GM18907 (cell line): ENCODE measurements at regions not wholly inside any gene's neighbourhood (a gene's known extent, or its start where the extent isn't known, plus 50 kb on each side); places are given as distances from the start of the nearest gene placed in this dataset.
A peak's percentile ranks its signal among the peaks of the same experiment; 100 is the strongest.
"Not testable (repeated sequence)": the region's sequence is repeated elsewhere in the genome, so short reads cannot be mapped to it uniquely, and the experiment has no call there.

Source experiments
- ATAC-seq: cut with Tn5 transposase; IDR thresholded peaks from one replicate; pipeline ENCODE4 v1.9.1; 2021; ENCODE audit warnings: mild to moderate bottlenecking, moderate library complexity; ENCODE audit not compliant: unreplicated experiment

DNA sequence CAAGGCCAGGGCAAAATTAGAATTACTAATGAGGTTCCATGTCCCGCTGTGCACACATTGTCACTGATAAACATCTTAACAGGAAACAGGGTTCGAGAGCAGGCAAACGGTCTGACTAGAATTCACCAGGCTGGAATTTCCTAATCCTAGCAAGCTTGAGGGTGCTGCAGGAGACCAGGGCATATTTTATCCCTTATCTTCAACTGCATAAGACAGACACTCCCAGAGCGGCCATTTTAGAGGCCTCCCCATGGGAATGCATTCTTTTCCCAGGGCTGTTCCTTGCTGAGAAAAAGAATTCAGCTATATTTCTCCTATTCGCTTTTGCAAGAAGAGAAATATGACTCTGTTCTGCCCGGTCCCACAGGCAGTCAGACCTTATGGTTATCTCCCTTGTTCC, 282.5 kb upstream of the TACR3 start:
- not testable (repeated sequence) for ATAC-seq

DNA sequence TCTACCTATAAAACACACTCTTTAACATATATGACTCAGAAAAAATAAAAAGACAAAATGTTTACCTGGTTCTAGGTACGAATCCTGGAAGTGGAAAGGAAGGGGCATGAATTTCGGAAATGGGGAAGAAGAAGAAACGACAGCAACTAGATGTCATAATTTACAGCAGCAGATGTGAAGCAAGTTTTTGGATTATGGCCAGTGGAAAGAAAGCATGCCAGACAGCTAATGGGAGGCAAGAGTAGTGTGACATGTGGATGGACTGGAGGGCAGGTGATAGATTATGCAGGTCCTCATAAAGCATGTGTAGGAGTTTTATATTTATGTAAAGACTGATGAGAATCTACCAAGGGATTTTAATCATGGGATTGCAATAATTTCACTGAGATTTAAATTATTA, 279.0 kb upstream of the TACR3 start:
- no peak for ATAC-seq

DNA sequence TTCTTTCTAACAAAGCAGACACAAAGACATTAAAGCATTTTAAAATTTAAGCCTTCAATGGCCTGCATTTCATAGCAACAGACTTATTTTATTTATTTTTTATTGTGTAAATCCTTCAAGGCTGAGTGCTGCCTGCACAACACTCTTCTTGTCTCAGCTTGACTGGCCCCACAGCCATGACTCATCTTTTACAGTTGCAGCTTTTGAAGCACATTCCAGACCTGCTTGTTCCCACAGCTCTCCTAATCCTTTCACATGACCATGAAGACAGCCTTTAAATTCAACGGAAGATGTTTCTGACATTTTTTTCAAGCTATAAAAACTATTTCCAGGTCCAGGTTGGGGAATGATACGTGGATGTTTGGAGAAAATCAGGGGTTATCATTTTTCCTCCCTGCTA, 276.9 kb upstream of the TACR3 start:
- ATAC-seq, result no peak

DNA sequence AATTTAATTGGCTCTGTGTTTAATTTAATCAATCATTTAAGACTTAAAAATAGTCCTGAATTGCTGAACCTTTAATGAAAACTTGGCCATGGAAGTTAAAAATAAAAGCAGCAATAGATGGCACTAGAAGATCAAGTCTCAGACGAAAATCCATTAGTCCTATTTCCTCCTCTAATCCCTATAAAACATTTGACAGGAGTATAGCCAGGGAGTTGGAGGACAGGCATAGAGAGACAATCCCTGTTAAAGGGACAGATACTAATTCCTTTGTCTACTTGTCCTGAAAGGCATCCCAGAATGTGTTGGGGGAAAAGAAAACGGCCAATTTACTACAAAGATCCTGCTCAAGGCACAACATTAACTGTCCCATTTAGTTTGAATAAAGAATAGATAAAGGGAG, 276.3 kb upstream of the TACR3 start:
- no peak for ATAC-seq

DNA sequence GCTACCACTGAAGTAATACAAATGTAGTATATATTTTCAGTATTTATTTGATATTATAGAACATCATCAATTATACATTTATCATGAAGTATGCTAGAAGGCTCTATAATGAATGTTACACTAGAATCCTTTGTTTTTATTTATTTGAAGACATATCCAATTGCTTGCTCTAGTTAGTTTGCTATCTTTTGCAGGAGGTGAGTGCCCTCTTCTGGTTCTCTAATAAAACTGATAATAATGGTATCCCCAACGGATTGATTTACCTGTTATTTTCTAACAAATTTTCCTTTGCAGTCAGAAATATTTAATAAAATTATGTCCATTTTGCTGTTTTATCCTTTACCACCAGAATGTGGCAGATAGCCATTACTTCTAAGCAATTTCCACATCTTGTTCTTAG, 274.3 kb upstream of the TACR3 start:
- ATAC-seq, result no peak

DNA sequence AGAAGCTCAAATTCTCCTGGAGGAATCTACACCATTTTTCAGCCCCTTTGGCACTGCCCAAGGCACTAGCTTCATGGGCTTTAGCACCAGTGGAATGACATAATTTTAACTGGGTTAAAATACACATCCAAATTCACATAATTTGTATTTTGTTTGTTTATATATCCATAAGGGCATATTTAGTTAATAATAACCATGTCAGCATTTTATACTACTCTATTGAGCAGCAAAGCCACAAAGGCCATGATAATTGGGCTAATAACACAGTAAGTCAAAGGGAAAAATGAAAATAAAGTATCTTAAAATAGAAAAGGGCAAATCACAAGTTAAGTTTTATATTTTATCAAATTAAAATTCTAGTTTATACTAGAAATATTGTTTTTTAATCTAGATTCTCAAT, 262.7 kb upstream of the TACR3 start:
- no peak for ATAC-seq

DNA sequence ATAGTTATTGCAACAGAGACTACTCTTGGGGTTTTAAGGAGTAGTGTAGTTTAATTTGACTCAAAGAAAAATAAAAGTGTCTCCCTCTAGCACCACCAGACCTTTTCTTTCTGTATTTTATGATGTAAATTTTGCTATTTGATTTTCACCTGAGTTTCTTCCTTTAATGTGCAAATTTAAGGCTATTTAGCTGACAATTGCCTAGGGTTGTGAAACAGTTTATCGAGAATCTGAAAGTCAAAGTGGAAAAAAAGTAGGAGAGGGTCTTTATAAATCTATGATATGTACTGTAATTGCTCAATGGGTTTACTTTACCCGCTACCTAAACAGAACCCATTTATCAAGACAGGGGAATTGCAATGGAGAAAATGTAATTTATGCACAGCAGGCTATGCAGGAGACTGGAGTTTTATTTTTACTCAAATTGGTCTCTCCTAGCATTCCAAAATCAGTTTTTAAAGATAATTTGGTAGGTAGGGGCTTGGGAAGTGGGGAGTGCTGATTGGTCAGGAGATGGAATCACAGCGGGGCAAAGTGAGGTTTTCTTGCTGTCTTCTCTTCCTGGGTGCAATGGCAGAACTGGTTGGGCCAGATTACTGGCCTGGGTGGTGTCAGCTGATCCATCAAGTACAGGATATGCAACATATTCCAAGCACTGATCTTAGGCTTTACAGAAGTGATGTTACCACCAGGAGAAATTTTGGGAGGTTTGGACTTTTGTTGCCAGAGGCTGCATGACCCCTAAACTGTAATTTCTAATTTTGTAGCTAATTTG, 228.6 kb upstream of the TACR3 start:
- no peak for ATAC-seq

DNA sequence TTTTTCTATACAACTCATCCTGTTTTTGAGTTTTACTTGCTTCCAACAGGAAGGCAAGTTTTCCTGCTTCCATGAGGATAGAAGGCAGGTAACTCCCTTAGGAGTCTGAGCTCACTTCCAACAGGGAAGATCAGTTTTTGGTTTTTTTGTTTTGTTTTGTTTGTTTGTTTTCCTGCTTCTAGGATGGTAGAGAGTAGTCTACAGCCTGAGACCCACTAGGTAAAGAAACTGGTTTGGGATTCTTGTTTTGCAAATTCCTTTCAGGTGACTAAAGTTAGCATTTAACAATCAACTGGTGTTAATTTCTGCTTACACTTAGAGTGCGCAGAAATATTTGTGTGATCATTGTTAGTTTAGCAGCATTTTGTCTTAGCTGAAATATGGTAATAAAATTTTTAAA, 227.8 kb upstream of the TACR3 start:
- no peak for ATAC-seq

DNA sequence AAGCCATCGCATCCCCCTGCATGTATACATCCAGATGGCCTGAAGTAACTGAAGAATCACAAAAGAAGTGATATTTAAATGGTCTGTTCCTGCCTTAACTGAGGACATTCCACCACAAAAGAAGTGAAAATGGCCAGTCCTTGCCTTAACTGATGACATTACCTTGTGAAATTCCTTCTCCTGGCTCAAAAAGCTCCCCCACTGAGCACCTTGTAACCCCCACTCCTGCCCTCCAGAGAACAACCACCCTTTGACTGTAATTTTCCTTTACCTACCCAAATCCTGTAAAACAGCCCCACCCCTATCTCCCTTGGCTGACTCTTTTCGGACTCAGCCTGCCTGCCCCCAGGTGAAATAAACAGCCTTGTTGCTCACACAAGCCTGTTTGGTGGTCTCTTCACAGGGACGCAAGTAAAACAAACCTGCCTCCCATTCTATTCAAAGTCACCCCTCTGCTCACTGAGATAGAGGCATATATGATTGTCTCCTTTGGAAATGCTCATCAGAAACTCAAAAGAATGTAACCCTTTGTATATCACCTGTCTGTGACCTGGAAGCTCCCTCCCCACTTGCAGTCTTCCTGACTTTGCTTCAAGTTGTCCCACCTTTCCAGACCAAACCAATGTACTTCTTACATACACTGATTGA, 227.0 kb upstream of the TACR3 start:
- ATAC-seq, result not testable (repeated sequence)

DNA sequence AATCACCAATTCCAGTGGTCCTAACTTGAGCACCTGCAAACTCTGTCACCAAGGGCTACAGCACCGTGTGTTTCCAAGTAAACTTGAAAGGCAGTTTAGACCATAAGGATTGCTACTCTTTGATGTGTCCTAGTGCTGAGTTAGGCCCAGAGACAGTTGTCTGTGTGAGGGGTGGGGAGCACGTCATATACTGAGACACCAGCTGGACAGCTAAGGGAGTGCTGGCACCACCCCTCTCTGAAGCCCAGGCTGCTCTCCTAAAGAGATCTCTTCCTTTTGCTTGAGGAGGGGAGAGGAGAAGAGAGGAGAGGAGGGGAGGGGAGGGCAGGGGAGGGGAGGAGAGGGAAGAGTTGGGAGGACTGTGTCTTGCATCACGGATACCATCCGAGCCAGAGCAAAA, 218.7 kb upstream of the TACR3 start:
- ATAC-seq, result no peak

DNA sequence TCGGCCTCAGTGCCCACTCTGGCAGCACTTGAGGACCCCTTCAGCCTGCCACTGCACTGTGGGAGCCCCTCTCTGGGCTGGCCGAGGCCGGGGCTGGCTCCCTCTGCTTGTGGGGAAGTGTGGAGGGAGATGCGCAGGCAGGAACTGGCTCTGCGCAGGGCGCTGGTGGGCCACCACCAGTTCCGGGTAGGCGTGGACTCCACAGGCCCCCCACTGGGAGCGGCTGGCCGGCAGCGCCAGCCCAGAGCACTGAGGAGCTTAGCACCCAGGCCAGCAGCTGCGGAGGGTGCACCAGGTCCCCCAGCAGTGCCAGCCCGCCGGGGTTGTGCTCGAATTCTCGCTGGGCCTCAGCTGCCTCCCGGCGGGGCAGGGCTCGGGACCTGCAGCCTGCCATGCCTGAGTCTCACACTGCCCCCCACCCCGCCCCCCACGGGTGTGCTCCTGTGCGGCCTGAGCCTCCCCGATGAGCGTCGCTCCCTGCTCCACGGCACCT, 216.9 kb upstream of the TACR3 start:
- ATAC-seq, result no peak

DNA sequence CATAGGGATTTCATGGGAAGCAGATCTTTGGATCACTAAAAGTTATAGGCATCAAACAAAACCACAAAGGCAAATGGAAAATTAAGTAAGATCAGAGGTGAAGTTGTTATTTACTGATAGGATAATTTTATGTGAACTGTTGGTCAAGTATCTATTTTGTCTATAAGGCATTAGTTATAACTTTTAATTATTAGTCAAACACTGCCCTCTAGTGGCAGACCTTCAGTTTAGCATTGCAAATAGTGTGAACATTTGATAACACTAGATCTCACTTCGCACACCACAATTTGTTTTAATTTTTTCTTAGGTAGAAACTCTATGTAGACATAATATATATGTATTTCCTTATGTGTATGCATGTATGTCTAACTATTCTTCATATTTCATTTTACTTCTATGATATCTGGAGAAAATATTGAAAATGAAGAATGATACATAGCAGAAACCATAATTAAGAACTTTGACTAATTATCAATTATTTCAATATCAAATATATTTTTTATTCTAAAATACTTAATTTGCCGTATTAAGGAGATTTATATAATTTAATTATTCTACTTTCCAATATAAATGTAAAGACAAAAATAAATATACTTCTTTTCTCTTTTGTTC, 214.5 kb upstream of the TACR3 start:
- ATAC-seq, result peak; percentile 87

DNA sequence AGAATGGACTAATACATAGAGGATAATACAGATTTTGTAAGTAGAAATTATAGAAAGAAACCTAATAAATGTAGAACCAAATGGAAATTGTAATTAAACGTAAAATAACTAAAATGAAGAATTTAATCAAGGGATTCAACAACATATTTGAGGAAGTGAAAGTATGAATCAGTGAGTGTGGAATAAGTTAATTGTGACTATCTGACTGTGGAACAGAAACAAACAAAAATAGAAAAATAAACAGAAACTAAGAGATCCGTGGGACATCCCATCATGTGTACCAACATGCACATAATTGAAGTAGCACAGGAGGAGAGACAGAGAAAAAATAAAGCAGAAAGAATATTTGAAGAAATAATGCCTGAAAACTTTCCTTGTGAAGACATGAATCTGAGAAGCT, 208.6 kb upstream of the TACR3 start:
- no peak for ATAC-seq

DNA sequence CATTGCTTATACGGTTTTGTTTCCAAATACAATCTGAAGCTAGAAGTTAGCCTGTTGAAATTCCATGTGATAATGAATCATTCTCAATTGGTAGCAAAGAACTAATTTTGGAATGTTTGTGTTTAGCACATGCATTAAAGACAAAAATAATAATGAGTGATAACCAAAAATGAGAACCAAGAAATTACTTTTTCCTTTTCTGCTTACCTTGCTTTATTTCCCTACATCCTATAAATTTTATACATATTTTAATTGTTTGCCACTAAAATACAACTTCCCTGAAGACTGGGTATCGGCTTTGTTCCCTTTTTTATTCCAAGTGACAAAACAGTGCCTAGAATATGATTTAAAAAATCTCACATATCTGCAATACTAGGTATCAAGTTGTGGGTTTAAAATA, 203.8 kb upstream of the TACR3 start:
- no peak for ATAC-seq

DNA sequence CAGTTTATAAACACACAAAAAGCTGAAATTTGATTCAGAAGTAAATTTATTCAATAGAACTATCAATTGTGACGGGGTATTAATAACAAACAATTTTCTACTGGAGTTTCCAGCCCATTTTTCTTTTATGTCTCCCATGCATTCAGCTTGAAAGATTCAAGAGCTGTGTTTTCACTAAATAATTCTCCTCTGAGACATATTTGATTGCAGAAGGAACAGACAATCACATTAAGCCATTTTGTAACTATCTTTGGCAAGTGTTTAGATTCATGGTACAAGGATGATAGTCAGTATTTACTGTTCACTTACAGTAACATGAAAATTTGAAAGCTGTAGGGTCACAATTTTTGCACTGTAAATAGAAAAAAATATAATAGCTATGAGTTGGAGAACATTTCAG, 198.4 kb upstream of the TACR3 start:
- ATAC-seq, result no peak

DNA sequence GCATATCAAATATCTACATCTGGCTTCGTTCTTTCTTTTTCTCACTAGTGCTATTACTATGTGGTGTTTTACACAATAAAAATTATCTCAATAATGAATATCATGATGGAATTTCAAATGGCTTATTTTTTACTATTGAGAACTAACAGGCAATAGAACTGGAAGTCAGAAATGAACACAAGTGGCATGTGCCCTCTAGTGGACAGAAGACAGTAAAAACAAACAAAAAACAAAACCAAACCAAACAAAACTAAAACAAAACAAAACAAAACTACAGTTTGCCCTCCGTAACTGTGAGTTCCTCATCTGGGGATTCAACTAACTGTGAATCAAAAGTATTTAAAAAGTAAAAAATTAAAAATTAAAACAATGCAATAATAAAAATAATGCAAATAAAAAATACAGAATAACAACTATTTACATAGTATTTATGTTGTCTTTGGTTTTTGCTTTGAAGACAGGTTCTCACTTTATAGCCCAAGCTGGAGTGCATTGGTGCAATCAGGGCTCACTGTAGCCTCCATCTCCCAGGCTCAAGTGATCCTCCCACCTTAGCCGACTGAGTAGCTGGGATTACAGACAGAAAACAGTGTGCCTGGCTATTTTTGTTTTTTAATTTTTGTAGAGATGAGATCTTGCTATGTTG, 195.6 kb upstream of the TACR3 start:
- peak; percentile 90 for ATAC-seq

DNA sequence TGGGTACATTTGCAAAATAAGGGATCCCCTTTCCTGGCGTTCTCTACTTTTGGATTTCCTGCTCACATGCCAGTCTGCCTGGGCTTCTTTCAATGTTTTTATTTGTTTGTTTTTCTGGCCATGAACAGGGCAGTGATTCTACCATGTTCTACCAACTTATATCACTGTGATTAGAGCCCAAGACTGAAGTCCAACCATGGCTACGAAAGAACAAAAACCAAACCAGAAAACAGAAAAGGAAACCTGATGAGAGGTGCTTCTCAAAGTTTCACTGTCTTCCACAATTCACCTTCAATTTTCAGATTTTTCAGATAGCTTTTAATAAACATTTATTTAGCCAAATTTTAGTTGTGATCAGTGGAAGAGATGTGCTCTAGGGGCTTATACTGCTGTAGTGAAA, 187.6 kb upstream of the TACR3 start:
- no peak for ATAC-seq

DNA sequence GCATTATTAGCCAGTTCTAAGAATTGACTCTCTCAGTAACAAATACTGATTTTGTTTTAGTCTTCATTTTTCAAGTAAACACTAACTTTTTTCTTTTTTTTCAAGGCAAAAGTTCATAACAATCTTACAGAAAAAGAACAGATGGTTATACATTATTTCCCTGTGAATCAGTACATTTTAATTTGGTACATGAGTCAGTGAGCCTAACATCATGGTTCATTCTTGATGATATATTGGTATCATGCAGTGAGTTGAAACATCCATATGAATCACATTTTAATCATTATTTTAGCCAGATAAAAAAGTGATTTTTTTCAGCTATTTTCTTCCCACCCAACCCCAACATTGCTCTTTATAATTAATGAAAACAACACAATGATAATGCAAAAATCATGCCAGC, 184.3 kb upstream of the TACR3 start:
- no peak for ATAC-seq

DNA sequence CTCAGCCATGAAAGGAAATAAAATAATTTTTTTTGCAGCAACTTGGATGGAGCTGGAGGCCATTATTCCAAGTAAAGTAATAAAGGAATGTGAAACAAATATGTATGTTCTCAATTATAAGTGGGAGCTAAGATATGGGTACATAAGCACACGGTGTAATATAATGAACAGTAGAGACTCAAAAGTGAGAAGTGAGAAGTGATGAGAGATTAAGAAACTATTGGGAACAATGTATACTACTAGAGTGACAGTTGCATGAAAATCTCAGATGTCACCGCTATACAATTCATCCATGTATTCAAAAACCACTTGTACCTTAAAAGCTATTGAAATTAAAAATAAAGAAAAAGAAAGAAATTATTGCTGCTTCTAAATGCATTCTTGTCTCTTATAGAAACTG, 182.9 kb upstream of the TACR3 start:
- no peak for ATAC-seq

DNA sequence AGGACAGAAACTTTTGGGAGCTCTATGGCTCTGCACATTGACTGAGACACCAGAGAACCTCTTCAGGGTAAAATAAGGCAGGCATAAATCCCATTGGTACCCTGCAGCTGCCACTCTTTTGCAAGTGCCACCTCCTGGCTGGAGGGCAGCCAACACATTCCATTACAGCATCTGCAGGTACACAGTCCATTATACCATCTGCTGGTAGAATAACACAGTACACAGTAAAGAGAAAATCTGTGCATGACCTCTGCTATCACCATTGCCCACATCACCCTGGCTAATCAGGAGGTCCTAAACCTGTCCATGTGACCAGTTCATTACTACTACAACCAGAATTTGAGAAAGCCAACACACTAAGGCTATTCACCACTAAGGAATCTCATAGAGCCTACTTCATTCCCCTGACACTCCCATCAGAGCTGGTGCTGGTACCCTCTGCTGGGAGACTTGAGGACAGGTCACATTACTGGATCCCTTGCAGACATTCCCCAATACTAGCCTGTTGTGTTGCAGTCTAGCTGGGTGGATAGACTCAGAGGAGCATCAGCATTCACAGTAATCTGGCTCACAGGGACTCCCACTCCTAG, 176.2 kb upstream of the TACR3 start:
- peak; percentile 46 for ATAC-seq

DNA sequence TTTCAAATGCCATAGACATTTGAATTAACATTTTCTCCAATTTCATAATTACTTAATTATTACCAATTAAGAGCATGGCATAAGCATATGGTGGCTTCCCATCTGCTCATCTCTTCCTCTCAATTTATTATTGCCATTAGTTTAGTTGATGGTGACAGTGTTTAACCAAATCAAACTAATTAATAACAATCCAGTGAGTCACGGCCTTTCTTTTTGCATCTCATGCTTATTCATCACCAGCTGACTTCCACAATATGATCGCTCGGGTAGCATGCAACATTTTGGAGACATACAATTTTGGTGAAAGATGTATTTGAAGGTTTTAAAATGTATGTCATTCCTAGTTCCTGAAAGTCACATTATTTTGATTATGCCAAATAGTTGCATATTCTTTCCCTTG, 172.8 kb upstream of the TACR3 start:
- ATAC-seq, result no peak
